Keratinocyte (primary cell): ENCODE measurements at regions not wholly inside any gene's neighbourhood (a gene's known extent, or its start where the extent isn't known, plus 50 kb on each side); places are given as distances from the start of the nearest gene placed in this dataset.

Experiments
- DNase-seq: peaks from one replicate; pipeline ENCODE4 v3.0.0-alpha.2; 2011; ENCODE audit warnings: low read depth, missing footprints, low spot score
- FAIRE-seq: peaks from 2 replicates; lab custom pipeline; 2011; peaks lifted over from hg19 to GRCh38; lab: Jason Lieb, UNC
- H2AFZ ChIP-seq: 2 replicates; pipeline ENCODE4 v1.6.0; 2012; ENCODE audit warnings: low read length, control low read depth, inconsistent platforms; ENCODE audit not compliant: control insufficient read depth
- H3K27ac ChIP-seq: 2 replicates; pipeline ENCODE4 v1.5.1; 2011; ENCODE audit warnings: low read length; ENCODE audit not compliant: control insufficient read depth, insufficient read depth
- H3K27me3 ChIP-seq: 3 replicates; pipeline ENCODE4 v1.6.0; 2011; ENCODE audit warnings: low read length; ENCODE audit not compliant: control insufficient read depth, insufficient read depth; ENCODE audit errors: extremely low read depth
- H3K36me3 ChIP-seq, 2 experiments: 2 replicates in 1 of 2; 3 replicates in 1 of 2; pipeline ENCODE4 v1.5.1; 2011; ENCODE audit warnings: low read length in 2 of 2, mild to moderate bottlenecking in 1 of 2; ENCODE audit not compliant: control insufficient read depth in 2 of 2, insufficient read depth in 2 of 2; ENCODE audit errors: extremely low read depth in 1 of 2
- H3K4me1 ChIP-seq: 3 replicates; pipeline ENCODE4 v1.5.1; 2011; ENCODE audit warnings: low read length; ENCODE audit not compliant: control insufficient read depth, insufficient read depth; ENCODE audit errors: extremely low read depth
- H3K4me2 ChIP-seq: 3 replicates; pipeline ENCODE4 v1.6.0; 2011; ENCODE audit warnings: low read depth, low read length; ENCODE audit not compliant: control insufficient read depth, insufficient read depth; ENCODE audit errors: extremely low read depth
- H3K4me3 ChIP-seq, 3 experiments: fragments of 200-600 bp in 1 of 3; sonication (generic) in 1 of 3; 2 replicates in 2 of 3; 3 replicates in 1 of 3; pipeline ENCODE4 v1.5.1; 2011 to 2016; ENCODE audit warnings: low read length in 3 of 3, mild to moderate bottlenecking in 3 of 3, control low read depth in 2 of 3, inconsistent platforms in 1 of 3, low read depth in 1 of 3, mixed read lengths in 1 of 3, mixed run types in 1 of 3, moderate library complexity in 1 of 3; ENCODE audit not compliant: control insufficient read depth in 2 of 3, insufficient read depth in 2 of 3; ENCODE audit errors: extremely low read depth in 1 of 3
- H3K79me2 ChIP-seq: 2 replicates; pipeline ENCODE4 v1.6.0; 2012; ENCODE audit warnings: low read length; ENCODE audit not compliant: control insufficient read depth, insufficient read depth
- H3K9ac ChIP-seq: 3 replicates; pipeline ENCODE4 v1.6.0; 2011; ENCODE audit warnings: low read length; ENCODE audit not compliant: control insufficient read depth, insufficient read depth; ENCODE audit errors: extremely low read depth
- H3K9me1 ChIP-seq: 3 replicates; pipeline ENCODE4 v1.6.0; 2011; ENCODE audit warnings: low read length; ENCODE audit not compliant: control insufficient read depth, insufficient read depth; ENCODE audit errors: extremely low read depth
- H3K9me3 ChIP-seq: 2 replicates; pipeline ENCODE4 v1.5.1; 2012; ENCODE audit warnings: low read depth, low read length; ENCODE audit not compliant: control insufficient read depth
- H4K20me1 ChIP-seq: 3 replicates; pipeline ENCODE4 v1.6.0; 2011; ENCODE audit warnings: low read length; ENCODE audit not compliant: control insufficient read depth, insufficient read depth; ENCODE audit errors: extremely low read depth
- EZH2 ChIP-seq: IDR thresholded peaks from one replicate; pipeline ENCODE4 v1.6.1; 2012; ENCODE audit warnings: inconsistent platforms, mild to moderate bottlenecking, low read length, moderate library complexity
- dilution Hi-C: fragments of 300-500 bp; cut with MboI; formaldehyde crosslinking; loops from one replicate; pipeline ENCODE4 v1.7.0; 2020; ENCODE audit warnings: low sequenced_read_pairs; ENCODE audit not compliant: extremely low pct_ligation_motif_present
- TF ChIP-seq, protein P1 (sequence below), 3 experiments: IDR thresholded peaks in 1 of 3; conservative IDR thresholded peaks in 1 of 3; optimal IDR thresholded peaks in 1 of 3; 2 replicates in 2 of 3; 3 replicates in 1 of 3; pipeline versions ENCODE3 to v1.5.1; 2011; ENCODE audit warnings: low read length in 3 of 3, mild to moderate bottlenecking in 3 of 3, moderate library complexity in 2 of 3, control low read depth in 1 of 3, inconsistent platforms in 1 of 3; ENCODE audit not compliant: insufficient read depth in 2 of 3; ENCODE audit errors: extremely low read depth in 1 of 3

GRCh38 chr2:56763683-56764082, 579.9 kb downstream of the CCDC85A start:
- Histone ChIP-seq H3K4me3 (no peak overlapping the region), H3K27me3 (no peaks in the 10 kb centered on the region), H3K4me1 (no peaks in the 10 kb centered on the region), H3K27ac (no peak overlapping the region), H3K9me1 (no peaks in the 10 kb centered on the region), H3K79me2 (no peaks in the 10 kb centered on the region), H4K20me1 (no peaks in the 10 kb centered on the region), H3K4me2 (no peak overlapping the region), H2AFZ (no peak overlapping the region), H3K36me3 (no peaks in the 10 kb centered on the region), H3K9me3 (no peaks in the 10 kb centered on the region), H3K9ac (no peak overlapping the region)
- TF ChIP-seq, protein P1, sequence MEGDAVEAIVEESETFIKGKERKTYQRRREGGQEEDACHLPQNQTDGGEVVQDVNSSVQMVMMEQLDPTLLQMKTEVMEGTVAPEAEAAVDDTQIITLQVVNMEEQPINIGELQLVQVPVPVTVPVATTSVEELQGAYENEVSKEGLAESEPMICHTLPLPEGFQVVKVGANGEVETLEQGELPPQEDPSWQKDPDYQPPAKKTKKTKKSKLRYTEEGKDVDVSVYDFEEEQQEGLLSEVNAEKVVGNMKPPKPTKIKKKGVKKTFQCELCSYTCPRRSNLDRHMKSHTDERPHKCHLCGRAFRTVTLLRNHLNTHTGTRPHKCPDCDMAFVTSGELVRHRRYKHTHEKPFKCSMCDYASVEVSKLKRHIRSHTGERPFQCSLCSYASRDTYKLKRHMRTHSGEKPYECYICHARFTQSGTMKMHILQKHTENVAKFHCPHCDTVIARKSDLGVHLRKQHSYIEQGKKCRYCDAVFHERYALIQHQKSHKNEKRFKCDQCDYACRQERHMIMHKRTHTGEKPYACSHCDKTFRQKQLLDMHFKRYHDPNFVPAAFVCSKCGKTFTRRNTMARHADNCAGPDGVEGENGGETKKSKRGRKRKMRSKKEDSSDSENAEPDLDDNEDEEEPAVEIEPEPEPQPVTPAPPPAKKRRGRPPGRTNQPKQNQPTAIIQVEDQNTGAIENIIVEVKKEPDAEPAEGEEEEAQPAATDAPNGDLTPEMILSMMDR (optimal IDR thresholded peaks at IDR 0.05 in 1 of 3, IDR thresholded peaks at IDR 0.05 in 1 of 3, conservative IDR thresholded peaks at IDR 0.05 in 1 of 3; ENCODE audit: extremely low read depth in 1 of 3, insufficient read depth in 2 of 3, low read length in 3 of 3): no peak
- no peak for TF ChIP-seq EZH2
- dilution Hi-C loops: no loop called here
- FAIRE-seq (no peak), DNase-seq (no peak)

DNA sequence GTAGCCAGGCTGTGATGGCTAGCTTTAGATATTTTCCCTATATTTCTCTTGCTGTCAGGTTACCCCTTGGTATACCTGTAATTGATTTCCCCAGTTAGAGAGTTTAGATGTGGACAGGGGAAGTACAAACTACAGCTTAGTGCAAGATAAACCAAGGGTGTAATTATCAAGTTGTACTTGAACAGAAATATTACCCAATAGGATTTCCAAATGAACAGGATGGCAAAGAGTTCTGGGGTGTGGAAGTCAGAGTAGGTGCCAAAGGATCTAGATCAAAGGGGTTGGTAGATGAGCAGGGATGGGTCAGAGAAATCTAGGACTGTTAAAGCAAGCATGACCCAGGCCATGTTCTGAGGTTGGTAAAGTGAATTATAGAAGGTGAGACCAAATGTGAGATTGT, 585.2 kb downstream of the CCDC85A start:
- Histone ChIP-seq H3K9me3 (no peaks in the 10 kb centered on the region), H3K27ac (no peak overlapping the region), H3K4me3 (no peak overlapping the region), H3K4me1 (no peaks in the 10 kb centered on the region), H3K36me3 (no peaks in the 10 kb centered on the region), H3K9me1 (no peaks in the 10 kb centered on the region), H3K4me2 (no peak overlapping the region), H3K27me3 (no peaks in the 10 kb centered on the region), H4K20me1 (no peaks in the 10 kb centered on the region), H3K79me2 (no peaks in the 10 kb centered on the region), H3K9ac (no peak overlapping the region), H2AFZ (no peak overlapping the region)
- no peak for DNase-seq
- no peak for FAIRE-seq
- TF ChIP-seq, protein P1 (optimal IDR thresholded peaks at IDR 0.05 in 1 of 3, IDR thresholded peaks at IDR 0.05 in 1 of 3, conservative IDR thresholded peaks at IDR 0.05 in 1 of 3; ENCODE audit: extremely low read depth in 1 of 3, insufficient read depth in 2 of 3, low read length in 3 of 3): no peak
- no peak for TF ChIP-seq EZH2
- dilution Hi-C loops: no loop called here
